H1 (cell line): ENCODE measurements at regions not wholly inside any gene's neighbourhood (a gene's known extent, or its start where the extent isn't known, plus 50 kb on each side); places are given as distances from the start of the nearest gene placed in this dataset.

Experiments used
- CTCF ChIA-PET: fragments of 300-600 bp; sonication (Branson Sonifier 250); formaldehyde crosslinking; loops from one replicate; lab custom pipeline; 2021; ENCODE audit not compliant: partially characterized antibody; lab: Charles Lee
- POLR2A ChIA-PET: fragments of 300-600 bp; sonication (Branson Sonifier 250); formaldehyde crosslinking; loops from one replicate; lab custom pipeline; 2021; ENCODE audit warnings: inconsistent platforms; ENCODE audit not compliant: partially characterized antibody; lab: Charles Lee
- DNase-seq, 2 experiments: peaks; one replicate each; pipeline versions ENCODE4 v3.0.0 to v3.0.0-alpha.2; 2010 to 2022; ENCODE audit warnings: low spot score in 2 of 2, low read depth in 1 of 2, mixed read lengths in 1 of 2
- FAIRE-seq: peaks from 2 replicates; lab custom pipeline; 2011; peaks lifted over from hg19 to GRCh38; lab: Jason Lieb, UNC
- H2AFZ ChIP-seq: 2 replicates; pipeline ENCODE4 v1.8.1; 2012; ENCODE audit warnings: low read length, inconsistent platforms
- H2AK5ac ChIP-seq: 2 replicates; pipeline ENCODE4 v1.6.1; 2013; ENCODE audit warnings: low read depth, low read length
- H2BK120ac ChIP-seq: replicated peaks from 2 replicates; pipeline ENCODE3; 2013; ENCODE audit warnings: low read depth, low read length, inconsistent platforms
- H2BK12ac ChIP-seq: 2 replicates; pipeline ENCODE4 v1.6.1; 2013; ENCODE audit warnings: low read depth, low read length
- H2BK15ac ChIP-seq: 2 replicates; pipeline ENCODE4 v1.6.1; 2013; ENCODE audit warnings: low read length
- H2BK20ac ChIP-seq: 2 replicates; pipeline ENCODE4 v1.6.1; 2013; ENCODE audit warnings: low read length
- H2BK5ac ChIP-seq: 2 replicates; pipeline ENCODE4 v1.6.1; 2013; ENCODE audit warnings: low read depth, low read length
- H3K14ac ChIP-seq: 2 replicates; pipeline ENCODE4 v1.6.1; 2013; ENCODE audit warnings: inconsistent platforms; ENCODE audit not compliant: insufficient read length
- H3K18ac ChIP-seq: 2 replicates; pipeline ENCODE4 v1.6.1; 2013; ENCODE audit warnings: low read length; ENCODE audit errors: extremely low read depth
- H3K23ac ChIP-seq: 2 replicates; pipeline ENCODE4 v1.6.1; 2013; ENCODE audit warnings: inconsistent platforms; ENCODE audit not compliant: insufficient read length
- H3K23me2 ChIP-seq: 2 replicates; pipeline ENCODE4 v1.6.1; 2013; ENCODE audit warnings: low read depth, low read length
- H3K27ac ChIP-seq: 2 replicates; pipeline ENCODE4 v1.6.1; 2011; ENCODE audit warnings: low read depth, low read length, inconsistent platforms
- H3K27me3 ChIP-seq, 4 experiments: replicated peaks in 1 of 4; 1 replicate in 1 of 4; 2 replicates in 3 of 4; pipeline versions ENCODE4 v1.6.1 to v1.8.1; 2011 to 2013; ENCODE audit warnings: low read length in 3 of 4, mild to moderate bottlenecking in 3 of 4, inconsistent platforms in 2 of 4, mixed read lengths in 2 of 4, moderate library complexity in 1 of 4; ENCODE audit not compliant: control insufficient read depth in 3 of 4, insufficient read depth in 3 of 4; ENCODE audit errors: extremely low read depth in 1 of 4
- H3K36me3 ChIP-seq, 4 experiments: 2 replicates each; pipeline versions ENCODE4 v1.6.1 to v1.8.1; 2011 to 2013; ENCODE audit warnings: mild to moderate bottlenecking in 4 of 4, low read length in 3 of 4, moderate library complexity in 2 of 4, control low read depth in 1 of 4, inconsistent platforms in 1 of 4; ENCODE audit not compliant: insufficient read depth in 4 of 4, control insufficient read depth in 2 of 4
- H3K4ac ChIP-seq: replicated peaks from 2 replicates; pipeline ENCODE3; 2013; ENCODE audit warnings: low read length, low read depth, mixed read lengths, inconsistent platforms; ENCODE audit not compliant: insufficient read length
- H3K4me1 ChIP-seq, 4 experiments: replicated peaks in 1 of 4; 1 replicate in 1 of 4; 2 replicates in 3 of 4; pipeline versions ENCODE4 v1.6.1 to v1.8.1; 2011 to 2013; ENCODE audit warnings: low read length in 3 of 4, inconsistent platforms in 2 of 4, mixed read lengths in 1 of 4; ENCODE audit not compliant: insufficient read depth in 4 of 4, control insufficient read depth in 3 of 4
- H3K4me2 ChIP-seq, 2 experiments: 2 replicates each; pipeline versions ENCODE4 v1.6.1 to v1.8.1; 2011 to 2013; ENCODE audit warnings: low read depth in 2 of 2, low read length in 2 of 2, control low read depth in 1 of 2, inconsistent platforms in 1 of 2, mild to moderate bottlenecking in 1 of 2; ENCODE audit not compliant: insufficient read depth in 1 of 2
- H3K4me3 ChIP-seq, 4 experiments: fragments of 200-600, 300-600 bp in 1 of 4; sonication (generic), shearing (Covaris generic), sonication (Bioruptor Twin) in 1 of 4; 2 replicates each; pipeline versions ENCODE4 v1.5.1 to v1.8.1; 2011 to 2016; ENCODE audit warnings: low read length in 4 of 4, low read depth in 3 of 4, control low read depth in 2 of 4, inconsistent platforms in 2 of 4, mild to moderate bottlenecking in 2 of 4, mixed read lengths in 1 of 4, moderate library complexity in 1 of 4; ENCODE audit not compliant: insufficient read depth in 2 of 4; ENCODE audit errors: extremely low read depth in 1 of 4
- H3K56ac ChIP-seq: replicated peaks from 2 replicates; pipeline ENCODE3; 2013; ENCODE audit warnings: low read depth, mild to moderate bottlenecking, mixed read lengths, low read length, inconsistent platforms; ENCODE audit not compliant: insufficient read length
- H3K79me1 ChIP-seq: 2 replicates; pipeline ENCODE4 v1.6.1; 2013; ENCODE audit warnings: low read depth, low read length, control low read depth
- H3K79me2 ChIP-seq, 2 experiments: 2 replicates each; pipeline versions ENCODE4 v1.6.1 to v1.8.1; 2012 to 2013; ENCODE audit warnings: low read length in 2 of 2, mild to moderate bottlenecking in 2 of 2, inconsistent platforms in 1 of 2; ENCODE audit not compliant: insufficient read depth in 2 of 2, control insufficient read depth in 1 of 2
- H3K9ac ChIP-seq, 4 experiments: replicated peaks in 1 of 4; 1 replicate in 1 of 4; 2 replicates in 3 of 4; pipeline versions ENCODE4 v1.6.1 to v1.8.1; 2011 to 2013; ENCODE audit warnings: low read depth in 3 of 4, low read length in 3 of 4, control low read depth in 2 of 4, mild to moderate bottlenecking in 2 of 4, moderate library complexity in 2 of 4, inconsistent platforms in 1 of 4; ENCODE audit errors: extremely low read depth in 1 of 4
- H3K9me3 ChIP-seq, 2 experiments: 2 replicates each; pipeline versions ENCODE4 v1.6.1 to v1.8.1; 2012 to 2013; ENCODE audit warnings: mild to moderate bottlenecking in 2 of 2, moderate library complexity in 2 of 2, control low read depth in 1 of 2, inconsistent platforms in 1 of 2, low read depth in 1 of 2, low read length in 1 of 2, mixed read lengths in 1 of 2; ENCODE audit not compliant: insufficient read depth in 2 of 2
- H4K20me1 ChIP-seq, 2 experiments: replicated peaks in 1 of 2; 2 replicates each; pipeline versions ENCODE3 to v1.8.1; 2011 to 2013; ENCODE audit warnings: inconsistent platforms in 2 of 2, low read length in 2 of 2, mild to moderate bottlenecking in 1 of 2; ENCODE audit not compliant: insufficient read depth in 2 of 2, control insufficient read depth in 1 of 2
- H4K5ac ChIP-seq: 2 replicates; pipeline ENCODE4 v1.6.1; 2013; ENCODE audit warnings: low read length, low read depth, mixed read lengths, inconsistent platforms; ENCODE audit not compliant: insufficient read length
- H4K8ac ChIP-seq: 2 replicates; pipeline ENCODE4 v1.8.0; 2013; ENCODE audit warnings: mild to moderate bottlenecking, moderate library complexity, low read length, inconsistent platforms; ENCODE audit not compliant: insufficient read depth; ENCODE audit errors: extremely low read depth
- H4K91ac ChIP-seq: replicated peaks from 2 replicates; pipeline ENCODE3; 2013; ENCODE audit warnings: low read length, mixed read lengths, inconsistent platforms; ENCODE audit not compliant: insufficient read length
- CHD1 ChIP-seq: IDR thresholded peaks from 2 replicates; pipeline ENCODE4 v1.6.1; 2012; ENCODE audit warnings: low read depth, low read length, improper control_type of control experiment
- E2F6 ChIP-seq: IDR thresholded peaks from 2 replicates; pipeline ENCODE4 v1.6.1; 2012; ENCODE audit warnings: inconsistent platforms
- EP300 ChIP-seq, 2 experiments: IDR thresholded peaks; 1 replicate in 1 of 2; 2 replicates in 1 of 2; pipeline ENCODE4 v1.6.1; 2011 to 2012; ENCODE audit warnings: low read depth in 2 of 2, low read length in 2 of 2, mild to moderate bottlenecking in 2 of 2, borderline replicate concordance in 1 of 2, inconsistent platforms in 1 of 2, moderate library complexity in 1 of 2
- GABPA ChIP-seq: IDR thresholded peaks from 2 replicates; pipeline ENCODE4 v1.6.1; 2011; ENCODE audit warnings: mild to moderate bottlenecking, low read length, moderate library complexity, borderline replicate concordance; ENCODE audit not compliant: insufficient read depth
- RFX5 ChIP-seq: IDR thresholded peaks from 2 replicates; pipeline ENCODE4 v1.6.1; 2011; ENCODE audit warnings: low read depth, low read length, improper control_type of control experiment, borderline replicate concordance
- RNF2 ChIP-seq: fragments of 200-900, 300-1000 bp; sonication (generic); IDR thresholded peaks from 2 replicates; pipeline ENCODE4 v1.7.1; 2016; ENCODE audit warnings: borderline replicate concordance, low read depth, mild to moderate bottlenecking, antibody characterized with exemption, low read length; ENCODE audit not compliant: poor library complexity, severe bottlenecking; ENCODE audit errors: missing control alignments
- SIN3A ChIP-seq, 2 experiments: IDR thresholded peaks in 1 of 2; conservative IDR thresholded peaks in 1 of 2; 2 replicates each; pipeline ENCODE4 v1.6.1; 2011 to 2012; ENCODE audit warnings: low read length in 2 of 2, improper control_type of control experiment in 1 of 2, low read depth in 1 of 2, mild to moderate bottlenecking in 1 of 2
- TAF1 ChIP-seq: IDR thresholded peaks from 2 replicates; pipeline ENCODE4 v1.6.1; 2011; ENCODE audit warnings: mild to moderate bottlenecking, low read depth, low read length
- WGBS, 2 experiments: shearing (Covaris generic) in 1 of 2; methylation state at CpG; one replicate each; pipeline versions ENCODE4 v1.1.6 to v1.1.7; 2013 to 2015; ENCODE audit warnings: low lambda C conversion rate in 2 of 2, mixed read lengths in 2 of 2, inconsistent platforms in 1 of 2, low coverage in 1 of 2, missing lambda C conversion rate in 1 of 2; ENCODE audit not compliant: insufficient replicate concordance in 2 of 2, insufficient coverage in 1 of 2, insufficient read length in 1 of 2; ENCODE audit errors: extremely low coverage in 1 of 2, missing lambda C conversion rate in 1 of 2; 5-methylcytosine and 5-hydroxymethylcytosine counted together

DNA sequence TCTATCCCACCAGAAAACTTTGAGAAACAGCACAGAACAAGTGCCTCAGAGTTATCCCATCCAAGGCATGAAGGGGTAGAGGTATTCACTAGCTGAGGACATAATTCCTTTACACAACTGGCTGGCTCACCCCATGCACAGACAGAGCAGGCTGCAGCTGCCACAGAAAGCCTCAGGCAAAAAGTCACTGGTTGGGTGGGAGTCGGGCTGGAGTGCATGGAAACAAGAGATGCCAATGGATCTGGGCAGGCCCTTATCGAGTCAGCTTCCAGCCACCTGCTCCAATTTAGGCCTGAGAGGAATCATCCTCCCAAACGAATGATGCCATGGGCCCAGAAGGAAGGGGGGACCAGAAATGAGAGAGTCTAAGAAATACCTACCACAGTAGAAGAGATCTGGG lies 83.0 kb downstream of the RSL24D1 start:
- Histone ChIP-seq H3K79me1 (no peaks in the 10 kb centered on the region), H3K9ac (no peak overlapping the region), H4K8ac (peak overlapping the region; percentile 45; the same call in 1 of the 2 replicates), H2BK120ac (no peak overlapping the region), H3K23me2 (no peaks in the 10 kb centered on the region)
- FAIRE-seq, result no peak
- TF ChIP-seq RFX5, result no peak
- no peak for TF ChIP-seq EP300 (IDR thresholded peaks at IDR 0.05; ENCODE audit: borderline replicate concordance in 1 of 2, low read depth in 2 of 2, low read length in 2 of 2)
- no peak for TF ChIP-seq TAF1
- TF ChIP-seq SIN3A (conservative IDR thresholded peaks at IDR 0.05 in 1 of 2, IDR thresholded peaks at IDR 0.05 in 1 of 2; ENCODE audit: low read depth in 1 of 2, low read length in 2 of 2), result no peak
- TF ChIP-seq CHD1, result no peak
- no peak for TF ChIP-seq GABPA
- TF ChIP-seq E2F6, result no peak
- no peak for TF ChIP-seq RNF2
- TF ChIP-seq, all 59 proteins: peak for 0
- Histone ChIP-seq H2BK15ac (no peak overlapping the region), H3K18ac (no peak overlapping the region), H3K14ac (no peak overlapping the region), H3K27ac (no peak overlapping the region), H2BK5ac (no peak overlapping the region), H4K91ac (no peak overlapping the region), H2AFZ (no peak overlapping the region), H3K79me2 (no peaks in the 10 kb centered on the region), H2BK20ac (no peak overlapping the region), H3K56ac (no peak overlapping the region), H3K9me3 (peaks cover 3 to 7% of the 10 kb centered on the region in 2 experiments; a peak in 1 of 4 replicates), H3K4me2 (no peak overlapping the region), H4K20me1 (no peaks in the 10 kb centered on the region), H3K36me3 (no peaks in the 10 kb centered on the region), H3K23ac (no peak overlapping the region), H4K5ac (no peak overlapping the region), H3K4ac (no peak overlapping the region), H3K4me3 (no peak overlapping the region), H3K4me1 (no peaks in the 10 kb centered on the region), H2AK5ac (no peak overlapping the region), H2BK12ac (no peak overlapping the region), H3K27me3 (no peaks in the 10 kb centered on the region)
- DNase-seq, result no peak
- ChIA-PET POLR2A (no interaction called here), CTCF (interaction anchor here (0.6 to 1.7 kb wide), 3 partner anchors 47 to 114 kb away, joined by 3 to 5 read pairs (median 3); no protein-coding TSS in a partner anchor)
- WGBS, 2 experiments, result 82% methylated on average over 3 of the region's 3 CpGs; no CpG with 5 or more reads in 1 of the 2 experiments
